Mammary epithelial cell (primary cell): ENCODE measurements at regions not wholly inside any gene's neighbourhood (a gene's known extent, or its start where the extent isn't known, plus 50 kb on each side); places are given as distances from the start of the nearest gene placed in this dataset.

Source experiments
- EZH2 ChIP-seq: IDR thresholded peaks from 2 replicates; pipeline ENCODE4 v1.6.1; 2012; ENCODE audit warnings: low read length, inconsistent platforms, borderline replicate concordance
- TF ChIP-seq, protein P1 (sequence below), 2 donors: IDR thresholded peaks in 1 of 2; conservative IDR thresholded peaks in 1 of 2; 2 replicates each; pipeline ENCODE4 v1.5.1; 2011 to 2012; ENCODE audit warnings: inconsistent platforms in 2 of 2, low read length in 2 of 2, mild to moderate bottlenecking in 2 of 2, control low read depth in 1 of 2, low read depth in 1 of 2; ENCODE audit not compliant: insufficient read depth in 1 of 2; ENCODE audit errors: extremely low read depth in 1 of 2

DNA sequence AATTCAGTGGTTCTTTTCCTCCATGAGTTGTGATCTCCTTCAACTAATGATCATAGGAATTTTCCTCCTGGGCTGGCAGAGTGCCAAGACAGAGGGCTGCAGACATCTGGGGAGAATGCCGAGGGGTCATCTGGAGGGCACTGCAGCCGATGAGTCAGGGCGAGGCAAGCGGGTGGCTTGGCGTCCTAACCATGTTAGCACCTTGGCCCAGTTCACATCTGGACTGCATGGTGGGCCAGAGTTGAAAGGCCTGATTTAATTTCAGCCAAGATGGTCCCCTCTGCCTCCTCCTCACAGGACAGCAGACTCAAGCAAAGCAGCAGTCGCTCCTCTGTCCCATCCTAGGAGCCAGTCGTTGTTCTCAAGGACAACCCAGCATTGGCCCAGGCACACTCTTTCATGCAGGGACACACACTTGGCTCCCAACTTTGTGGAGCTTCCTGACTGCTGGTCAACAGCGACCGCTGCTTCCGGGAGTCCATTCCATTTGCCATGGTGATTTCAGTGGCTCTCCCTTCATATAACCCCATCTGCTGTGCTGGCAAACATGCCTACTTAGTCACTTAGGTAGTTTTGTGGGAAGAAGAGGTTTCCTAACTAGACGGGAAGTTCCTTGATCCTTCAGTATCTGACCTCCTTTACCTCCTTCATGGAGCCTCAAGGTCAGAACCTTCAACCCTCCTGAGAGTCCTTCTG, 161.8 kb downstream of the TTC8 start:
- TF ChIP-seq, protein P1, sequence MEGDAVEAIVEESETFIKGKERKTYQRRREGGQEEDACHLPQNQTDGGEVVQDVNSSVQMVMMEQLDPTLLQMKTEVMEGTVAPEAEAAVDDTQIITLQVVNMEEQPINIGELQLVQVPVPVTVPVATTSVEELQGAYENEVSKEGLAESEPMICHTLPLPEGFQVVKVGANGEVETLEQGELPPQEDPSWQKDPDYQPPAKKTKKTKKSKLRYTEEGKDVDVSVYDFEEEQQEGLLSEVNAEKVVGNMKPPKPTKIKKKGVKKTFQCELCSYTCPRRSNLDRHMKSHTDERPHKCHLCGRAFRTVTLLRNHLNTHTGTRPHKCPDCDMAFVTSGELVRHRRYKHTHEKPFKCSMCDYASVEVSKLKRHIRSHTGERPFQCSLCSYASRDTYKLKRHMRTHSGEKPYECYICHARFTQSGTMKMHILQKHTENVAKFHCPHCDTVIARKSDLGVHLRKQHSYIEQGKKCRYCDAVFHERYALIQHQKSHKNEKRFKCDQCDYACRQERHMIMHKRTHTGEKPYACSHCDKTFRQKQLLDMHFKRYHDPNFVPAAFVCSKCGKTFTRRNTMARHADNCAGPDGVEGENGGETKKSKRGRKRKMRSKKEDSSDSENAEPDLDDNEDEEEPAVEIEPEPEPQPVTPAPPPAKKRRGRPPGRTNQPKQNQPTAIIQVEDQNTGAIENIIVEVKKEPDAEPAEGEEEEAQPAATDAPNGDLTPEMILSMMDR (conservative IDR thresholded peaks at IDR 0.05 in 1 of 2, IDR thresholded peaks at IDR 0.05 in 1 of 2; ENCODE audit: extremely low read depth in 1 of 2, insufficient read depth in 1 of 2, low read depth in 1 of 2, low read length in 2 of 2) = no peak
- TF ChIP-seq EZH2 = no peak
